VCaP (cell line): ENCODE measurements at regions not wholly inside any gene's neighbourhood (a gene's known extent, or its start where the extent isn't known, plus 50 kb on each side); places are given as distances from the start of the nearest gene placed in this dataset.
A peak's percentile ranks its signal among the peaks of the same experiment; 100 is the strongest.
"Not testable (repeated sequence)": the region's sequence is repeated elsewhere in the genome, so short reads cannot be mapped to it uniquely, and the experiment has no call there.

Experiments used
- H3K27ac ChIP-seq: fragments of 450-650 bp; 2 replicates; pipeline ENCODE4 v1.5.1; 2017
- TF ChIP-seq, protein P1 (sequence below): fragments of 450-650 bp; conservative IDR thresholded peaks from 2 replicates; pipeline ENCODE4 v1.5.1; 2017; ENCODE audit warnings: mild to moderate bottlenecking, moderate library complexity

DNA sequence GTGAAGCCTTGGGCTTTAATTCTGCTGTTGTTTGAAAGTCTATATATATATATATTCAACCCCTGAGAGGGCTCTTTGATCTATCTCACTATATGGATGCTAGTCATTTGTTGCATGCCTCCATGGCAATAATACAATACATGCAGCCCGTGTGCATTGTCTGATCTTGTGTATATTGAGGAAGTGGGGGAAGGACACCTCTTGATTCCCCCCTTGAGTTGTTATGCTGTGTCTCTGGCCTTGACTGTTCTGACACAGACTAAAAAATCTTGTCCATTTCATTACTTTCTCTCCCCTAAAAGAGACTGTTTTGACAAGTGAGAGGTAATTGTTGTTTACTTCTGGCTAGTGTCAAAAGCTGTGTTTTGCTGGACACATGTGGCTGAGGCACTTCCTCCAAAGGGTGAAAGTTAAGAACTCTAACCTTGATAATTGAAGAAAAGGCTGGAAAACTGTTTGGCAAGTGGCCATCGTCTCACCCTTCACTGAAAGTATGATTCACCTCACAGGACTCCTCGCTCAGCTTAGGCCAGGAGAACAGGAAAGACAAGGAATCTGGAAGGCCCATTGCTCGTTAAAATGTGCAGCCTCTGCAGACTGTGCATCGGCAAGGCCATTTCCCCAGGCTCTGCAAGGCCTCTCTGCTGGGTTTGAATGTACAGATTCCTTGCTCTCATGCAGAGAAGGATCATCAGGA is 304.0 kb downstream of the PRELID2 start:
- TF ChIP-seq, protein P1, sequence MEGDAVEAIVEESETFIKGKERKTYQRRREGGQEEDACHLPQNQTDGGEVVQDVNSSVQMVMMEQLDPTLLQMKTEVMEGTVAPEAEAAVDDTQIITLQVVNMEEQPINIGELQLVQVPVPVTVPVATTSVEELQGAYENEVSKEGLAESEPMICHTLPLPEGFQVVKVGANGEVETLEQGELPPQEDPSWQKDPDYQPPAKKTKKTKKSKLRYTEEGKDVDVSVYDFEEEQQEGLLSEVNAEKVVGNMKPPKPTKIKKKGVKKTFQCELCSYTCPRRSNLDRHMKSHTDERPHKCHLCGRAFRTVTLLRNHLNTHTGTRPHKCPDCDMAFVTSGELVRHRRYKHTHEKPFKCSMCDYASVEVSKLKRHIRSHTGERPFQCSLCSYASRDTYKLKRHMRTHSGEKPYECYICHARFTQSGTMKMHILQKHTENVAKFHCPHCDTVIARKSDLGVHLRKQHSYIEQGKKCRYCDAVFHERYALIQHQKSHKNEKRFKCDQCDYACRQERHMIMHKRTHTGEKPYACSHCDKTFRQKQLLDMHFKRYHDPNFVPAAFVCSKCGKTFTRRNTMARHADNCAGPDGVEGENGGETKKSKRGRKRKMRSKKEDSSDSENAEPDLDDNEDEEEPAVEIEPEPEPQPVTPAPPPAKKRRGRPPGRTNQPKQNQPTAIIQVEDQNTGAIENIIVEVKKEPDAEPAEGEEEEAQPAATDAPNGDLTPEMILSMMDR: no peak
- H3K27ac ChIP-seq: peak overlapping the region; percentile 57

DNA sequence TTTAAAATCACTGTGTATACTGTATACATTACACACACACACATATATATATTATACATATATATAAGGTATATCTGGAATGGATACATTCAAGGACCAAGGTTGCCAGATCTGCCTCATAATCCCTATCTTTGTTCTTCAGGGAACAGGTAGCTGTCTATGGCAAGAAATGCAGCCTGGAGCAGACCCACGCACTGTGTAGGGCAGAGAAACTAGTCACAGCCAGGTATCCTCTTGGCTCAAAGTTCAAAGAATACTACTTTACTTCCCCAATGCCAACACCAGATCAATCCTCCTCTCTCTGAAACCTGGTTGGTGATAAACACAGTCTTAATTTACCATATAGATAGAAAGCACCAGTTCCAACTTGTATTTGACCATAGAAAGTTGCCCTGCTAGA is 313.6 kb downstream of the PRELID2 start:
- TF ChIP-seq, protein P1: no peak
- no peak overlapping the region for H3K27ac ChIP-seq

DNA sequence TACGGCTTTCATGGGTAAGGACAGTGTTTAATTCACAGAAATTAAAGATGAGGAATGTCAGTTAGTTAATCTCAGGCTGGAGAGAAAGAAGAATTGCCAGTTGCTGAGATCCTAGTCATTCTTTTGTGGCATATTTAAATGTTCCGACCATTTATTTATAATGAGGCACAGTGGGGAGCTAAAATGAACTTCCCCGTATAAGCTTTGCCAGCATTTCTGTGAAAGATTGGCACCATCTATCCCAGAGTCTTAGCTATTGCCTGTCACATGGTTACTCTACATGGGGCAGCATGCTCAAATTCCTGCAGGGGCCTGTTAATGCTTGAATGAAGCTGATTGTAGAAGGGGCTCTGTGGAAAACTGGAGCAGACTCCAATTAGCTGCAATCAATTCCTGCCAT is 314.1 kb downstream of the PRELID2 start:
- TF ChIP-seq, protein P1: no peak
- no peak overlapping the region for H3K27ac ChIP-seq

DNA sequence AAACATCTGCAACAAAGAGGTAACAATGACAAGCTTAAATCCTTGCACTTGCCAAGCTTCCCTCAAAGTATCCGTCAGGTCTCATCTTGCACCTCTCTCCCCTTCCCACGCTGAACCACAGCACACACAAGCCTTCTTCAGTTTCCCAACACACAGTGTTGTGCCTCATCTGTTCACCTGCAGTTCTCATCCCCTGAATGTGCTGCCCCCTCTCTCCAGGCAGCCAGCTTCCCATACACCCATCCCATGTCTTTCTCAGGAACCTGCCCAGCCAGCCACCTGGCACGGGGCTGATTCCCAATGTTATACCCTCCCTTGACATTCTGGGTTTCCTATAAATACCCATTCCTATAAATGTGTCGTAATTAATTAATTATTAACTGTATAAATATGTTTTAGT is 314.8 kb downstream of the PRELID2 start:
- H3K27ac ChIP-seq: no peak overlapping the region
- TF ChIP-seq, protein P1: no peak

DNA sequence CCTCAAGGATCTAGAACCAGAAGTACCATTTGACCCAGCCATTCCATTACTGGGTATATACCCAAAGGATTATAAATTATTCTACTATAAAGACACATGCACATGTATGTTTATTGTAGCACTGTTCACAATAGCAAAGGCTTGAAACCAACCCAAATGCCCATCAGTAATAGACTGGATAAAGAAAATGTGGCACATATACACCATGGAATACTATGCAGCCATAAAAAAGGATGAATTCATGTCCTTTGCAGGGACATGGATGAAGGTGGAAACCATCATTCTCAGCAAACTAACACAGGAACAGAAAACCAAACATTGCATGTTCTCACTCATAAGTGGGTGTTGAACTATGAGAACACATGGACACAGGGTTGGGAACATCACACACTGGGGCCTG is 317.6 kb downstream of the PRELID2 start:
- H3K27ac ChIP-seq: not testable (repeated sequence)

DNA sequence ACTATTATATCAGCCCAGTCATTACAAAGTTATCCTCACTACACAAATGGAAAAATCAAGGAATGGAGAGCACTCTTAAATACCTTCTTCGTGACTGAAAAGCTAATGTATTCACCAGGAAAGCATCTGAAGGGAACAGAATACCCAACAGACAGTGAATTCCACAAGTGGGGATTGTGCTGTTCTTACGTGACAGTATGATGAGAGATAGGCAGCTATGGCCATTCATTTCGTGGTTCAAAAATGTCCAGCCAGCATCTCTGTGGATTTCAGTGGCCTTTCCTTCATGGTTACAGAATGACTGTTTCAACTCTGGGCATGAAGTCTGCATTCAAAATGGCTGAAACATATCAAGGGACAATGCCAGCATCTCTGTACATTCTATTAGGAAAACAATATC is 323.8 kb downstream of the PRELID2 start:
- no peak overlapping the region for H3K27ac ChIP-seq
- TF ChIP-seq, protein P1: no peak

DNA sequence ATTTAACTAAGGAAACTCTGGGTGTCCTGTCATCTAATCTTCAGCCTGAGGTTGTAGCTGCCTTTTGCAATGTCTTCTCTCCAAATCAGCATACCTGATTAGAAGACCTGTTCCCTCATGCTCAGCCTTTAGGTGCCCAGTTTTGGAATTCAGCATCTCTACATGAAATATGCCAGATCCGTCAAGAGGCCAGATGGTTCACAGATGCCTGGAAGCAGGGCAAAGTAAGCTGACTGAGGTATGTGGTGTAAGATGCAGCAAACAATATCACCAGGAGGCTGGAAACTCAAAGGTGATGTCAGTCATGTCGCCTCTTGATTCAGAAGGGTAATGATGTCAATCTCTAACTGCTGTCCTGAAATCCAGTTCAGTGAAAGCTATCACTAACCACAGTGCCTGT is 324.4 kb downstream of the PRELID2 start:
- TF ChIP-seq, protein P1: no peak
- H3K27ac ChIP-seq: no peak overlapping the region

DNA sequence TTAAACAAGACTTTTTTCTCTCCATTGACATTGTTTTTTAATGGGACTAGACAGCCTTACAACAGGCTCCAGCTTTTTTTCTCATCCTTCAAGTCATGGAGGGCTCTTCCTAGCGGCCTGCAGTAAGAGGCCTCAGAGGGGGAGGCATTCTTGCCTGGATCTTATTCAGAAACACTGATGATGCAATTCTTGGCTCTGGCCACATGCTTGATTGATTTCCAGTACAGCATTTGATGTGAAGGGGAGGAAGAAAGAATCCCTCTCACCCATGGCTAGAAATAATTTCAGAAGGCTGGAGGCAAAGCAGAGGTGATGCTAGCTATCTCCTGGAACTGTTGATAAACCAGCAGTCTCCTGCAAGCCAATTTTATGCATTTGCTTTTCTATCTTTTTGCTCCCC is 324.8 kb downstream of the PRELID2 start:
- no peak overlapping the region for H3K27ac ChIP-seq
- TF ChIP-seq, protein P1: no peak
